GM10266 (cell line): ENCODE measurements at regions not wholly inside any gene's neighbourhood (a gene's known extent, or its start where the extent isn't known, plus 50 kb on each side); places are given as distances from the start of the nearest gene placed in this dataset.

Experiments used
- DNase-seq: peaks from one replicate; pipeline ENCODE4 v3.0.0; 2012; ENCODE audit errors: extremely low spot score
- TF ChIP-seq, protein P1 (sequence below): IDR thresholded peaks from 2 replicates; pipeline ENCODE4 v1.5.1; 2012; ENCODE audit warnings: mild to moderate bottlenecking, low read depth; ENCODE audit not compliant: control insufficient read depth, insufficient read depth; ENCODE audit errors: missing control alignments

- no peak for DNase-seq
- TF ChIP-seq, protein P1, sequence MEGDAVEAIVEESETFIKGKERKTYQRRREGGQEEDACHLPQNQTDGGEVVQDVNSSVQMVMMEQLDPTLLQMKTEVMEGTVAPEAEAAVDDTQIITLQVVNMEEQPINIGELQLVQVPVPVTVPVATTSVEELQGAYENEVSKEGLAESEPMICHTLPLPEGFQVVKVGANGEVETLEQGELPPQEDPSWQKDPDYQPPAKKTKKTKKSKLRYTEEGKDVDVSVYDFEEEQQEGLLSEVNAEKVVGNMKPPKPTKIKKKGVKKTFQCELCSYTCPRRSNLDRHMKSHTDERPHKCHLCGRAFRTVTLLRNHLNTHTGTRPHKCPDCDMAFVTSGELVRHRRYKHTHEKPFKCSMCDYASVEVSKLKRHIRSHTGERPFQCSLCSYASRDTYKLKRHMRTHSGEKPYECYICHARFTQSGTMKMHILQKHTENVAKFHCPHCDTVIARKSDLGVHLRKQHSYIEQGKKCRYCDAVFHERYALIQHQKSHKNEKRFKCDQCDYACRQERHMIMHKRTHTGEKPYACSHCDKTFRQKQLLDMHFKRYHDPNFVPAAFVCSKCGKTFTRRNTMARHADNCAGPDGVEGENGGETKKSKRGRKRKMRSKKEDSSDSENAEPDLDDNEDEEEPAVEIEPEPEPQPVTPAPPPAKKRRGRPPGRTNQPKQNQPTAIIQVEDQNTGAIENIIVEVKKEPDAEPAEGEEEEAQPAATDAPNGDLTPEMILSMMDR, result no peak
Observed at GRCh38 chr2:238793306-238793705, 54.6 kb upstream of the TWIST2 start.

GRCh38 chr2:238793801-238794449 is 54.0 kb upstream of the TWIST2 start:
- no peak for DNase-seq
- TF ChIP-seq, protein P1, result no peak

GRCh38 chr2:238796223-238796885 is 51.5 kb upstream of the TWIST2 start:
- TF ChIP-seq, protein P1, result no peak
- DNase-seq, result no peak

DNA sequence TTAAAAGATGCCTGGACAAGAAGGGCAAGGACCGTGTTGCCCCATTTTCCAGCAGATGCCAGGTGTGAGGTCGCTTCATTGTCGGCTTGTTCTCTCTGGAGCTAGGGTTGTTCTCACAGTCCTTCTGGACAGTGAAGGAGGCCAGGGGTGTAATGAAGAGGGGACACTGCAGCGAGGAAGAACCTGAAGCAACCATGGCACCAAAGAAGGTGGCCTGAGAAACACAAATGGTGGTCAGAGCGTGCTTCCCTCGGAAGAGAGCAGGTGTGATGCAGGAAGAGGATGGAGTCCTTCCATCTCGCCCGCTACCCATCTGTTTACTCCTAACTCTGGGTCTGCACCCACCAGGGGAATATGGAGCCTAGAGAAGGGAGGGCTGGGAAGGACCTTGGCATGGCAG is 50.3 kb upstream of the TWIST2 start:
- TF ChIP-seq, protein P1, result no peak
- DNase-seq, result no peak
